GM12878 (cell line): ENCODE measurements at regions not wholly inside any gene's neighbourhood (a gene's known extent, or its start where the extent isn't known, plus 50 kb on each side); places are given as distances from the start of the nearest gene placed in this dataset.

Experiments used
- ATAC-seq: fragments of 200-7000 bp; cut with Tn5 transposase; 3 replicates; pipeline ENCODE4 v1.9.1; 2020; ENCODE audit warnings: mild to moderate bottlenecking, moderate library complexity
- BruUV-seq: library from RNA; stranded (reverse); fragments of 400-500 nt; replicated peaks from 2 replicates; lab custom pipeline; 2021; lab: Mats Ljungman, UMichigan
- CTCF ChIA-PET: fragments of 300-600 bp; sonication (Branson Sonifier 250); formaldehyde crosslinking; extraction: SDS; loops from one replicate; lab custom pipeline; 2021; ENCODE audit warnings: inconsistent platforms; lab: Yijun Ruan, JAX
- POLR2A ChIA-PET: fragments of 350-600 bp; formaldehyde crosslinking; extraction: SDS; loops from one replicate; lab custom pipeline; 2021; ENCODE audit warnings: inconsistent platforms; lab: Charles Lee
- RAD21 ChIA-PET: fragments of 300-600 bp; sonication (Branson Sonifier 250); formaldehyde crosslinking; loops from one replicate; lab custom pipeline; 2023; ENCODE audit warnings: antibody characterized with exemption; ENCODE audit not compliant: unreplicated experiment; lab: Charles Lee
- SMC1A ChIA-PET: fragments of 300-600 bp; sonication (Branson Sonifier 250); formaldehyde crosslinking; loops from one replicate; lab custom pipeline; 2023; ENCODE audit not compliant: unreplicated experiment, uncharacterized antibody; lab: Charles Lee
- DNase-seq: peaks from one replicate; pipeline ENCODE4 v3.0.0-alpha.2; 2011; ENCODE audit warnings: low read depth, low spot score
- FAIRE-seq: peaks from 3 replicates; lab custom pipeline; 2011; peaks lifted over from hg19 to GRCh38; lab: Jason Lieb, UNC
- H2AFZ ChIP-seq: 2 replicates; pipeline ENCODE4 v1.6.0; 2011; ENCODE audit warnings: low read depth, low read length, control low read depth; ENCODE audit not compliant: control insufficient read depth
- H3K27ac ChIP-seq: 2 replicates; pipeline ENCODE4 v1.5.1; 2011; ENCODE audit warnings: control low read depth; ENCODE audit not compliant: control insufficient read depth, insufficient read depth
- H3K27me3 ChIP-seq, 2 experiments: replicated peaks in 1 of 2; 2 replicates each; pipeline versions ENCODE4 v1.6.0 to v1.6.1; 2011; ENCODE audit warnings: low read length in 1 of 2; ENCODE audit not compliant: control insufficient read depth in 2 of 2, insufficient read depth in 2 of 2
- H3K36me3 ChIP-seq, 2 experiments: 2 replicates each; pipeline ENCODE4 v1.5.1; 2011; ENCODE audit warnings: low read length in 1 of 2; ENCODE audit not compliant: control insufficient read depth in 2 of 2, insufficient read depth in 2 of 2
- H3K4me1 ChIP-seq: 2 replicates; pipeline ENCODE4 v1.6.1; 2011; ENCODE audit warnings: mild to moderate bottlenecking, low read length, moderate library complexity, mixed read lengths; ENCODE audit not compliant: control insufficient read depth, insufficient read depth
- H3K4me2 ChIP-seq: 2 replicates; pipeline ENCODE4 v1.6.0; 2011; ENCODE audit warnings: control low read depth; ENCODE audit not compliant: control insufficient read depth, insufficient read depth
- H3K4me3 ChIP-seq: fragments of 200-600 bp; sonication (generic); 2 replicates; pipeline ENCODE4 v1.5.1; 2016
- H3K79me2 ChIP-seq: 2 replicates; pipeline ENCODE4 v1.6.0; 2011; ENCODE audit warnings: low read length; ENCODE audit not compliant: control insufficient read depth, insufficient read depth
- H3K9ac ChIP-seq: 2 replicates; pipeline ENCODE4 v1.8.0; 2011; ENCODE audit warnings: low read length, control low read depth, mixed read lengths; ENCODE audit not compliant: control insufficient read depth, insufficient read depth
- H3K9me3 ChIP-seq: replicated peaks from 3 replicates; pipeline ENCODE4 v1.5.1; 2011; ENCODE audit warnings: mild to moderate bottlenecking, low read length; ENCODE audit not compliant: control insufficient read depth, insufficient read depth
- H4K20me1 ChIP-seq: 2 replicates; pipeline ENCODE4 v1.6.0; 2011; ENCODE audit not compliant: control insufficient read depth, insufficient read depth
- BCL11A ChIP-seq: IDR thresholded peaks from 2 replicates; pipeline ENCODE4 v1.6.1; 2011; ENCODE audit warnings: low read depth, low read length
- BHLHE40 ChIP-seq, 2 experiments: fragments of 450-650 bp in 1 of 2; IDR thresholded peaks; 2 replicates each; pipeline ENCODE4 v1.6.1; 2011 to 2017; ENCODE audit warnings: low read depth in 2 of 2, borderline replicate concordance in 1 of 2, improper control_type of control experiment in 1 of 2, low read length in 1 of 2, mild to moderate bottlenecking in 1 of 2
- CREB1 ChIP-seq: IDR thresholded peaks from 2 replicates; pipeline ENCODE4 v1.6.1; 2012; ENCODE audit warnings: low read depth, mild to moderate bottlenecking, inconsistent platforms
- FOXK2 ChIP-seq: fragments of 450-650 bp; IDR thresholded peaks from 2 replicates; pipeline ENCODE4 v1.6.1; 2017; ENCODE audit warnings: mild to moderate bottlenecking, moderate library complexity
- HDAC6 ChIP-seq: fragments of 200-600 bp; sonication (generic); IDR thresholded peaks from one replicate; pipeline ENCODE4 v1.8.0; 2017; ENCODE audit warnings: antibody characterized with exemption; ENCODE audit not compliant: unreplicated experiment
- HDGF ChIP-seq: fragments of 450-650 bp; IDR thresholded peaks from 2 replicates; pipeline ENCODE4 v1.6.1; 2016; ENCODE audit warnings: antibody characterized with exemption
- SMAD1 ChIP-seq: fragments of 450-650 bp; IDR thresholded peaks from 2 replicates; pipeline ENCODE4 v1.6.1; 2018; ENCODE audit warnings: mild to moderate bottlenecking, low read depth; ENCODE audit not compliant: partially characterized antibody
- SMARCA5 ChIP-seq: fragments of 450-650 bp; IDR thresholded peaks from 2 replicates; pipeline ENCODE4 v1.6.1; 2017; ENCODE audit warnings: mild to moderate bottlenecking
- SRF ChIP-seq, 2 experiments: IDR thresholded peaks; 2 replicates each; pipeline ENCODE4 v1.6.1; 2011; ENCODE audit warnings: low read depth in 2 of 2, low read length in 2 of 2, mild to moderate bottlenecking in 1 of 2, moderate library complexity in 1 of 2
- WGBS: methylation state at CpG from one replicate; pipeline ENCODE4 v1.1.6; 2016; ENCODE audit warnings: low lambda C conversion rate; ENCODE audit not compliant: insufficient replicate concordance, insufficient coverage; ENCODE audit errors: missing lambda C conversion rate; 5-methylcytosine and 5-hydroxymethylcytosine counted together
- in situ Hi-C: fragments of 300-500 bp; cut with MboI; formaldehyde crosslinking; loops from 9 replicates; pipeline ENCODE4 v1.14.3; 2018; ENCODE audit warnings: mixed read lengths
- intact Hi-C: fragments of 100-400 bp; cut with micrococcal nuclease; formaldehyde crosslinking; loops from one replicate; pipeline ENCODE4 v1.14.2; 2022; ENCODE audit not compliant: unreplicated experiment
- TF ChIP-seq, protein P1 (sequence below): fragments of 450-650 bp; IDR thresholded peaks from 2 replicates; pipeline ENCODE4 v1.6.1; 2016; ENCODE audit warnings: mild to moderate bottlenecking
- TF ChIP-seq, protein P2 (sequence below): IDR thresholded peaks from 2 replicates; pipeline ENCODE4 v1.6.1; 2012; ENCODE audit warnings: improper control_type of control experiment, low read depth, low read length; ENCODE audit not compliant: insufficient replicate concordance

DNA sequence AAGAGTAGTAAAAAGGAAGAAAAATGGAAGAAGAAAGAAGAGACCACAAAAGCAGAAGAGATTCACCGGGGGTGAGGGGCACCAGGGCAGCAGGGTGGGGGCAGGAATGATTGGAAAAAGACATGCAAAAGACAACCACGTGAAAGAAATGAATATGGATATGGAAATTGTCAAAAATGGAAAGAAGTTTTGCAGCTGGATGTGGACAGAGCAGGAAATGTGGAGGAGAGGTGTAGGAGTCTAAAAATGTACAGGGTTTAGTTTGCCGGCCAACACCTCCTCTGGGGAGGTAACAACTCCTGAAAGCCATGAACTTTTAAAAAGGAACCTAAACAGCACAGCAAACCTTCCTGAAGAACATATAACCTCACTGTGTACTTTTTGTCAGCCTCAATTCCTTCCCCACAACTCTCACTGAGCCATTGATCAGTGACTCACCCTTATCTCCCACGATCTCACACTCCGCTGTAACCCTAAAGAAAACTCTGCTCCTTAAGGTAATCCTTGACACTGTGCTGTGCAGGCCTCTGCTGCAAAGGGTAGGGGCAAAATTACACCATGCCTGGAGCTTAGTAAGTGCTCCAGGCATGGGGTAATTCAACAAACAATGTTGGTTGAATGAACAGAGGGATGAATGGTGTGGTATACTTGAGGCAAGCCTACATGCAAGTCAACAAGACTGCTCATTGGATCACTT is 100.2 kb upstream of the BOC start:
- no TSS peak for BruUV-seq

More for the DNA sequence above, 100.2 kb upstream of the BOC start:
- intact Hi-C loops: no loop called here
- H3K4me3 ChIP-seq: no peak overlapping the region
- POLR2A ChIA-PET: no interaction called here
- in situ Hi-C loops: no loop called here
- DNase-seq (no peak), ATAC-seq (no peak), FAIRE-seq (no peak)
- no peak overlapping the region for H2AFZ ChIP-seq
- WGBS: 41% methylated on average over 4 of the region's 5 CpGs
- H3K4me1 ChIP-seq: no peaks in the 10 kb centered on the region
- no peaks in the 10 kb centered on the region for H4K20me1 ChIP-seq
- H3K9me3 ChIP-seq: no peaks in the 10 kb centered on the region
- CTCF ChIA-PET: no interaction called here
- no peak overlapping the region for H3K4me2 ChIP-seq
- no peaks in the 10 kb centered on the region for H3K27me3 ChIP-seq
- H3K9ac ChIP-seq: no peak overlapping the region
- SMC1A ChIA-PET: no interaction called here
- H3K27ac ChIP-seq: no peak overlapping the region
- no peak for TF ChIP-seq BHLHE40 (IDR thresholded peaks at IDR 0.05; ENCODE audit: borderline replicate concordance in 1 of 2, low read depth in 2 of 2, low read length in 1 of 2)
- TF ChIP-seq HDAC6: no peak
- no peak for TF ChIP-seq SRF (IDR thresholded peaks at IDR 0.05; ENCODE audit: low read depth in 2 of 2, low read length in 2 of 2)
- TF ChIP-seq, protein P1, sequence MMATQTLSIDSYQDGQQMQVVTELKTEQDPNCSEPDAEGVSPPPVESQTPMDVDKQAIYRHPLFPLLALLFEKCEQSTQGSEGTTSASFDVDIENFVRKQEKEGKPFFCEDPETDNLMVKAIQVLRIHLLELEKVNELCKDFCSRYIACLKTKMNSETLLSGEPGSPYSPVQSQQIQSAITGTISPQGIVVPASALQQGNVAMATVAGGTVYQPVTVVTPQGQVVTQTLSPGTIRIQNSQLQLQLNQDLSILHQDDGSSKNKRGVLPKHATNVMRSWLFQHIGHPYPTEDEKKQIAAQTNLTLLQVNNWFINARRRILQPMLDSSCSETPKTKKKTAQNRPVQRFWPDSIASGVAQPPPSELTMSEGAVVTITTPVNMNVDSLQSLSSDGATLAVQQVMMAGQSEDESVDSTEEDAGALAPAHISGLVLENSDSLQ: no peak
- no peak for TF ChIP-seq BCL11A
- TF ChIP-seq SMAD1: no peak
- no peak for TF ChIP-seq SMARCA5
- TF ChIP-seq FOXK2: no peak
- no peak for TF ChIP-seq CREB1
- no peak for TF ChIP-seq HDGF
- TF ChIP-seq, protein P2, sequence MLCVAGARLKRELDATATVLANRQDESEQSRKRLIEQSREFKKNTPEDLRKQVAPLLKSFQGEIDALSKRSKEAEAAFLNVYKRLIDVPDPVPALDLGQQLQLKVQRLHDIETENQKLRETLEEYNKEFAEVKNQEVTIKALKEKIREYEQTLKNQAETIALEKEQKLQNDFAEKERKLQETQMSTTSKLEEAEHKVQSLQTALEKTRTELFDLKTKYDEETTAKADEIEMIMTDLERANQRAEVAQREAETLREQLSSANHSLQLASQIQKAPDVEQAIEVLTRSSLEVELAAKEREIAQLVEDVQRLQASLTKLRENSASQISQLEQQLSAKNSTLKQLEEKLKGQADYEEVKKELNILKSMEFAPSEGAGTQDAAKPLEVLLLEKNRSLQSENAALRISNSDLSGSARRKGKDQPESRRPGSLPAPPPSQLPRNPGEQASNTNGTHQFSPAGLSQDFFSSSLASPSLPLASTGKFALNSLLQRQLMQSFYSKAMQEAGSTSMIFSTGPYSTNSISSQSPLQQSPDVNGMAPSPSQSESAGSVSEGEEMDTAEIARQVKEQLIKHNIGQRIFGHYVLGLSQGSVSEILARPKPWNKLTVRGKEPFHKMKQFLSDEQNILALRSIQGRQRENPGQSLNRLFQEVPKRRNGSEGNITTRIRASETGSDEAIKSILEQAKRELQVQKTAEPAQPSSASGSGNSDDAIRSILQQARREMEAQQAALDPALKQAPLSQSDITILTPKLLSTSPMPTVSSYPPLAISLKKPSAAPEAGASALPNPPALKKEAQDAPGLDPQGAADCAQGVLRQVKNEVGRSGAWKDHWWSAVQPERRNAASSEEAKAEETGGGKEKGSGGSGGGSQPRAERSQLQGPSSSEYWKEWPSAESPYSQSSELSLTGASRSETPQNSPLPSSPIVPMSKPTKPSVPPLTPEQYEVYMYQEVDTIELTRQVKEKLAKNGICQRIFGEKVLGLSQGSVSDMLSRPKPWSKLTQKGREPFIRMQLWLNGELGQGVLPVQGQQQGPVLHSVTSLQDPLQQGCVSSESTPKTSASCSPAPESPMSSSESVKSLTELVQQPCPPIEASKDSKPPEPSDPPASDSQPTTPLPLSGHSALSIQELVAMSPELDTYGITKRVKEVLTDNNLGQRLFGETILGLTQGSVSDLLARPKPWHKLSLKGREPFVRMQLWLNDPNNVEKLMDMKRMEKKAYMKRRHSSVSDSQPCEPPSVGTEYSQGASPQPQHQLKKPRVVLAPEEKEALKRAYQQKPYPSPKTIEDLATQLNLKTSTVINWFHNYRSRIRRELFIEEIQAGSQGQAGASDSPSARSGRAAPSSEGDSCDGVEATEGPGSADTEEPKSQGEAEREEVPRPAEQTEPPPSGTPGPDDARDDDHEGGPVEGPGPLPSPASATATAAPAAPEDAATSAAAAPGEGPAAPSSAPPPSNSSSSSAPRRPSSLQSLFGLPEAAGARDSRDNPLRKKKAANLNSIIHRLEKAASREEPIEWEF: no peak
- no peaks in the 10 kb centered on the region for H3K79me2 ChIP-seq
- RAD21 ChIA-PET: no interaction called here
- no peaks in the 10 kb centered on the region for H3K36me3 ChIP-seq
